HepG2 (cell line): ENCODE measurements at regions not wholly inside any gene's neighbourhood (a gene's known extent, or its start where the extent isn't known, plus 50 kb on each side); places are given as distances from the start of the nearest gene placed in this dataset.
A peak's percentile ranks its signal among the peaks of the same experiment; 100 is the strongest.

Experiments
- BRF2 ChIP-seq: sonication (generic); formaldehyde crosslinking; IDR thresholded peaks from 2 replicates; pipeline ENCODE4 v1.8.1; 2022; ENCODE audit warnings: mild to moderate bottlenecking, missing genetic modification reagents
- DPF2 ChIP-seq: sonication (generic); formaldehyde crosslinking; IDR thresholded peaks from 2 replicates; pipeline ENCODE4 v1.4.0; 2020; ENCODE audit warnings: mild to moderate bottlenecking, low read depth, missing genetic modification reagents, borderline replicate concordance
- FOXK2 ChIP-seq: fragments of 450-650 bp; IDR thresholded peaks from 2 replicates; pipeline ENCODE4 v1.6.1; 2016
- GTF2F1 ChIP-seq: fragments of 150-350 bp; IDR thresholded peaks from 2 replicates; pipeline ENCODE4 v1.6.1; 2014; ENCODE audit warnings: low read length
- HMGXB3 ChIP-seq: sonication (generic); formaldehyde crosslinking; IDR thresholded peaks from 2 replicates; pipeline ENCODE4 v1.4.0; 2020; ENCODE audit warnings: missing genetic modification reagents, borderline replicate concordance
- REXO4 ChIP-seq: sonication (generic); formaldehyde crosslinking; IDR thresholded peaks from 2 replicates; pipeline ENCODE4 v1.8.0; 2022; ENCODE audit warnings: missing genetic modification reagents, mild to moderate bottlenecking, borderline replicate concordance
- SNRNP70 ChIP-seq: fragments of 200-400 bp; formaldehyde crosslinking; IDR thresholded peaks from 2 replicates; pipeline ENCODE4 v1.6.1; 2017; ENCODE audit warnings: mild to moderate bottlenecking, low read depth, low read length, moderate library complexity
- SRSF9 ChIP-seq: fragments of 200-400 bp; formaldehyde crosslinking; IDR thresholded peaks from 2 replicates; pipeline ENCODE4 v1.6.1; 2018; ENCODE audit warnings: borderline replicate concordance, mild to moderate bottlenecking, low read depth, low read length; ENCODE audit not compliant: insufficient read depth, poor library complexity, severe bottlenecking
- STAG1 ChIP-seq: sonication (generic); formaldehyde crosslinking; IDR thresholded peaks from 2 replicates; pipeline ENCODE4 v1.4.0; 2020; ENCODE audit warnings: missing genetic modification reagents
- TERF1 ChIP-seq: sonication (generic); formaldehyde crosslinking; IDR thresholded peaks from 2 replicates; pipeline ENCODE4 v1.8.0; 2022; ENCODE audit warnings: mild to moderate bottlenecking, missing genetic modification reagents, moderate library complexity
- ZNF256 ChIP-seq: sonication (generic); formaldehyde crosslinking; conservative IDR thresholded peaks from 2 replicates; pipeline ENCODE4 v1.4.0; 2020; ENCODE audit warnings: missing genetic modification reagents
- ZNF441 ChIP-seq: sonication (generic); formaldehyde crosslinking; IDR thresholded peaks from 2 replicates; pipeline ENCODE4 v1.7.0; 2021; ENCODE audit warnings: missing genetic modification reagents, borderline replicate concordance
- ZNF784 ChIP-seq: sonication (generic); formaldehyde crosslinking; IDR thresholded peaks from 2 replicates; pipeline ENCODE4 v1.5.1; 2020; ENCODE audit warnings: missing genetic modification reagents, mild to moderate bottlenecking, borderline replicate concordance
- TF ChIP-seq, protein P1 (sequence below): sonication (generic); formaldehyde crosslinking; IDR thresholded peaks from 2 replicates; pipeline ENCODE4 v1.4.0; 2020; ENCODE audit warnings: mild to moderate bottlenecking, missing genetic modification reagents
- TF ChIP-seq, protein P2 (sequence below): sonication (generic); formaldehyde crosslinking; IDR thresholded peaks from 2 replicates; pipeline ENCODE4 v1.4.0; 2020; ENCODE audit warnings: mild to moderate bottlenecking, missing genetic modification reagents
- TF ChIP-seq, protein P3 (sequence below): sonication (generic); formaldehyde crosslinking; IDR thresholded peaks from 2 replicates; pipeline ENCODE4 v1.4.0; 2020; ENCODE audit warnings: missing genetic modification reagents, borderline replicate concordance

GRCh38 chr4:3880615-3881120, 114.5 kb downstream of the ADRA2C start (continued):
- TF ChIP-seq HMGXB3 (no peak), BRF2 (CRISPR knock-in tag) (no peak), ZNF784 (CRISPR knock-in tag) (no peak), ZNF441 (no peak), ZNF256 (CRISPR knock-in tag) (no peak), FOXK2 (no peak), REXO4 (CRISPR knock-in tag) (no peak), TERF1 (CRISPR knock-in tag) (no peak), DPF2 (CRISPR knock-in tag) (no peak), STAG1 (peak; percentile 98), SNRNP70 (no peak), SRSF9 (no peak), GTF2F1 (no peak)
- TF ChIP-seq, protein P1, sequence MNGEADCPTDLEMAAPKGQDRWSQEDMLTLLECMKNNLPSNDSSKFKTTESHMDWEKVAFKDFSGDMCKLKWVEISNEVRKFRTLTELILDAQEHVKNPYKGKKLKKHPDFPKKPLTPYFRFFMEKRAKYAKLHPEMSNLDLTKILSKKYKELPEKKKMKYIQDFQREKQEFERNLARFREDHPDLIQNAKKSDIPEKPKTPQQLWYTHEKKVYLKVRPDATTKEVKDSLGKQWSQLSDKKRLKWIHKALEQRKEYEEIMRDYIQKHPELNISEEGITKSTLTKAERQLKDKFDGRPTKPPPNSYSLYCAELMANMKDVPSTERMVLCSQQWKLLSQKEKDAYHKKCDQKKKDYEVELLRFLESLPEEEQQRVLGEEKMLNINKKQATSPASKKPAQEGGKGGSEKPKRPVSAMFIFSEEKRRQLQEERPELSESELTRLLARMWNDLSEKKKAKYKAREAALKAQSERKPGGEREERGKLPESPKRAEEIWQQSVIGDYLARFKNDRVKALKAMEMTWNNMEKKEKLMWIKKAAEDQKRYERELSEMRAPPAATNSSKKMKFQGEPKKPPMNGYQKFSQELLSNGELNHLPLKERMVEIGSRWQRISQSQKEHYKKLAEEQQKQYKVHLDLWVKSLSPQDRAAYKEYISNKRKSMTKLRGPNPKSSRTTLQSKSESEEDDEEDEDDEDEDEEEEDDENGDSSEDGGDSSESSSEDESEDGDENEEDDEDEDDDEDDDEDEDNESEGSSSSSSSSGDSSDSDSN, result no peak
- TF ChIP-seq, protein P2, sequence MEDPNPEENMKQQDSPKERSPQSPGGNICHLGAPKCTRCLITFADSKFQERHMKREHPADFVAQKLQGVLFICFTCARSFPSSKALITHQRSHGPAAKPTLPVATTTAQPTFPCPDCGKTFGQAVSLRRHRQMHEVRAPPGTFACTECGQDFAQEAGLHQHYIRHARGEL (CRISPR knock-in tag), result no peak
- TF ChIP-seq, protein P3, sequence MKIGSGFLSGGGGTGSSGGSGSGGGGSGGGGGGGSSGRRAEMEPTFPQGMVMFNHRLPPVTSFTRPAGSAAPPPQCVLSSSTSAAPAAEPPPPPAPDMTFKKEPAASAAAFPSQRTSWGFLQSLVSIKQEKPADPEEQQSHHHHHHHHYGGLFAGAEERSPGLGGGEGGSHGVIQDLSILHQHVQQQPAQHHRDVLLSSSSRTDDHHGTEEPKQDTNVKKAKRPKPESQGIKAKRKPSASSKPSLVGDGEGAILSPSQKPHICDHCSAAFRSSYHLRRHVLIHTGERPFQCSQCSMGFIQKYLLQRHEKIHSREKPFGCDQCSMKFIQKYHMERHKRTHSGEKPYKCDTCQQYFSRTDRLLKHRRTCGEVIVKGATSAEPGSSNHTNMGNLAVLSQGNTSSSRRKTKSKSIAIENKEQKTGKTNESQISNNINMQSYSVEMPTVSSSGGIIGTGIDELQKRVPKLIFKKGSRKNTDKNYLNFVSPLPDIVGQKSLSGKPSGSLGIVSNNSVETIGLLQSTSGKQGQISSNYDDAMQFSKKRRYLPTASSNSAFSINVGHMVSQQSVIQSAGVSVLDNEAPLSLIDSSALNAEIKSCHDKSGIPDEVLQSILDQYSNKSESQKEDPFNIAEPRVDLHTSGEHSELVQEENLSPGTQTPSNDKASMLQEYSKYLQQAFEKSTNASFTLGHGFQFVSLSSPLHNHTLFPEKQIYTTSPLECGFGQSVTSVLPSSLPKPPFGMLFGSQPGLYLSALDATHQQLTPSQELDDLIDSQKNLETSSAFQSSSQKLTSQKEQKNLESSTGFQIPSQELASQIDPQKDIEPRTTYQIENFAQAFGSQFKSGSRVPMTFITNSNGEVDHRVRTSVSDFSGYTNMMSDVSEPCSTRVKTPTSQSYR (CRISPR knock-in tag), result no peak
